Right renal cortex interstitium (tissue), 3 donors: ENCODE measurements at regions not wholly inside any gene's neighbourhood (a gene's known extent, or its start where the extent isn't known, plus 50 kb on each side); places are given as distances from the start of the nearest gene placed in this dataset.

Experiments used
- DNase-seq, 3 donors: peaks; one replicate each; pipeline ENCODE4 v3.0.0-alpha.2; 2013; ENCODE audit warnings: low read depth in 3 of 3, low spot score in 2 of 3

- no peak for DNase-seq
These were observed 254.4 kb downstream of the ETAA1 start for GRCh38 chr2:67651565-67651964.

GRCh38 chr2:67652679-67653078 is 255.5 kb downstream of the ETAA1 start:
- no peak for DNase-seq

DNA sequence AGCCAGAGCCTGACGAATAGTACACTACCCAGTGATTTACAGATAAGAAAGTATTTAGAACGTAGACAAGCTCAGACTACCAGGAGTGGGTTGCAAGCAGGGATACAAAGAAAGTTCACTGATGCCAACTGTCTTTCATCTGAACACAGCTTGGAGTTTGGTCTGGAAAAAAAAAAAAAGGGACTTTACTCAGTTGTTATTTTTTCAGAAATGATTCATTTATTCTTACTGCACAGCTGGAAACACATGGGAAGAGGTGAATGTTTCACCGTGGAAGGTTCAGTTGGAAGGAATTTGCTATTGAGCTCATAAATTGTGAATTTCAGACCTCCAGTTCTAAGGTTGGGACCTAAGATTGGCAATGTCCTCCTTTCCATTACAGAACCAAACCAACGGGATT is 259.7 kb downstream of the ETAA1 start:
- no peak for DNase-seq

DNA sequence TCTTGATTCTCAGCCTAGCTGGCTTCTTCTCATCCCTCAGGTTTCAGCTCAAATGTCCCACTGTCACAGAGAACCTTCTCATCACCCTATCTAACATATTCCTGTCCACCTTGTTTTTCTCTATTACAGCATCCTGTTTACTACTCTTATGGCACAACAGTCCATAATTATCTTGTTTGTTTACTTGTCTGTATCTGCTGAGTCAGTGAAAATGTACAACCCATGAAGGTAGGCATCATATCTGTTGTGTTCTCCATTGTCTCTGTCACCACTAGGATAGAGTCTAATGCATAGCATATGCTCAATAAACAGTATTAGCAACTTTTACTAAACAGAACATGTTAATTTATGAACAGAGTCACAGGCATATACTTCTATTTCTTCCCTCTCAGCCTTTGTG is 261.7 kb downstream of the ETAA1 start:
- no peak for DNase-seq

- DNase-seq: no peak
These were observed 263.0 kb downstream of the ETAA1 start for GRCh38 chr2:67660015-67660602.

DNA sequence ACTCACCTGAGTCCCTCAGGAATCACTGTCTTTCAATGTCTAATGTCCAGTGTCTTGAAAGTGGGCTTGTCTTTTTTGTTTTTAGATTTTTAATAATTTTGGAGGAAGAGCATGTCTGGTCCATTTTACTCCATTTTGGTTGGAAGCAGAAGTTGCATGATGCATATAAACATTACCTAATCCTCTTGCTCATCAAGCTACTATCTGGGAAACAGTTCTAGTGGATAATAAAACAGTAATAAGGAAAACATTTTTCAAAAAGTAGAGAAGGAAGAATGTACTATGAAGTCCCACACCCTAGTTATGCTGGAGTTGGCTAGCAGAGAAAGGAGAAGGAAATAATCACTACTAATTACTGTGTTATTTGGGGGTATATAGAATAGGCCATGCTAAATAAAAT is 263.7 kb downstream of the ETAA1 start:
- no peak for DNase-seq

- DNase-seq: no peak
These were observed 265.1 kb downstream of the ETAA1 start for GRCh38 chr2:67662222-67662621.

DNA sequence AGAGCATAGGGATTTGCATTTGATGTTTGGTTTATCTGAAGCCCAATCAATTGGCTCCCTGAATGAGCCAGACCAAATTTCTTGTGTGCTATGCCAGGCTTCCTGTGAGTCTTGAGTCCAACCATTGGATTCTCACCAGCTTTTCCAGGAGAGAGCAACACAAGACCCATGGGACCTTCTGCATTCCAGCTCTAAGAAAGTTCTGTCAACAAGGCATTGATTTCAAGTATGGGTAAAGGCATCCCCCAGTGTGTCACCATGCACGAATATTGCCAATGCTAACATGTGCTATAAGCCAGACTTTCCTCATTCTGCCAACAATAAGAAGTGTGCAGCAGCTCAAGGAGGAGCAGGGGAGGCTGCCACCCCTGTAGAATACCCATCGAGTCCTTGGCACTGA is 266.6 kb downstream of the ETAA1 start:
- DNase-seq: no peak

DNA sequence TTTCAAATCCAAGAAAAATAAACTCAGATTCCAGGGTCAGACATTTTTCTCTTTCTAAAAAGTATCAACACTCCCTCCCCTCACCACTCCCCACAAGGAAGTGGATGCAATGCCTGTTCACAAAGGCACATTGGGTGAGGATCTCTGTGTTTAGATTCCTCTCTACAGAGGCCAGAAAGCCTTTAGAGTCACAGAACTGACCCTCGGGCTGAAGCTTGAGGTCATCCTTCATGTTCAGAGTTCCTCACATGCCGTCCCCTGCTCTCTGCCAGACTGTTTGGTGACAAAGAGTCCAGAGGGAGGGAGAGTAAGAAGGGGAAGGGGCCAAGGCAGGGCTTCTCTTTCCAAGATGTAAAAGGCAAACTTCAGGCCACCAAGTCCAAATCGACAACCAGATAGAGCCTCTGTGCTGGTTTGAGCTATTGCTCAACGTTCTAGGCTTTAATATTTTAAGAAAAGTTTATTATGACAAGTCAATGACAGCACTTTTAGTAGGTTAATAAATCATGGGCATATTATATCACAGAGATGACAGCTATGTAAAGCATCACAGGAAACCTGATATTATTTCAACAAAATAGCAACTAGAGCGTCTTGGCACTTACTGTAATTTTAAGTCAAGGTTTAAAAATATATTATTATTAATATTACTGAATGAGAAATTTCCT is 269.4 kb downstream of the ETAA1 start:
- no peak for DNase-seq

DNA sequence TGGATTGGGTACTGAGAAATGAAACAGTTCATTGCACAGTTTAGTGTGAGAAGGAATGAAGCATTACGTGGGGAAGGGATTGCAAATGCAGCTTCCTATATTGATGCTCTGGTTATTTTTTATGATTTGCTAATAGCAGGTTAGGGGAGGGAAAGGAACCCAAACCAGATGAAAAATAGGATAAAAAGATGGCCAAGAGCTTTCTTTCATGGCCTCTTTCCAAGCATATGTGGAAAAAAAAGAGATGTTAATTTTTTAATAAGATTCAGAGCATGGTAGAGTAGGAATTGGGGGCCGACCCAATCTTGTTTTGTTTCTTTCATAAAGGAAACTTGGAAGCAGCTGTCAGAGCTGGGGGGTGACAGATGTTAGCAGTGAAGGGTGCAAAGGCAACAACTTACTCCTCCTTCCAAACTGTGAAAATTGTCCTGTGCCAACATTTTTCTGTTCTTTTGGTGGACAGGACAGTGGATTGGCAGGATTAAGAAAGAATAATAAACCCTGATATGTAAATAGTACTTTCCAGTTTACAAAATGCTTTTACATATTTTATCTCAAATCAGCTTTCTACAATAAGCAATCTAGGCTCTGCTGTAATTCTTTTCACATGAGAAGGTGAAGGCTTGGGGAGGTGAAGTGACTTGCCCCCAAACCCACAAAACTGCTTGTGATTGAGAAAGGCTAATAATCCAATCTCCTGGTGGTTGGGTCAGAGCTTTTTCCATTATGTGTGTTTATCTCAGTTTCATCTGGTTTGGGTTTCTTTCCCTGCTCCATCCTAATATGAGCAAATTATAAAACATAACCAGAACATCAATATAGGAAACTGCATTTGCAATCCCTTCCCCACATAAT is 270.1 kb downstream of the ETAA1 start:
- no peak for DNase-seq

- no peak for DNase-seq
These were observed 271.4 kb downstream of the ETAA1 start for GRCh38 chr2:67668538-67668937.

DNA sequence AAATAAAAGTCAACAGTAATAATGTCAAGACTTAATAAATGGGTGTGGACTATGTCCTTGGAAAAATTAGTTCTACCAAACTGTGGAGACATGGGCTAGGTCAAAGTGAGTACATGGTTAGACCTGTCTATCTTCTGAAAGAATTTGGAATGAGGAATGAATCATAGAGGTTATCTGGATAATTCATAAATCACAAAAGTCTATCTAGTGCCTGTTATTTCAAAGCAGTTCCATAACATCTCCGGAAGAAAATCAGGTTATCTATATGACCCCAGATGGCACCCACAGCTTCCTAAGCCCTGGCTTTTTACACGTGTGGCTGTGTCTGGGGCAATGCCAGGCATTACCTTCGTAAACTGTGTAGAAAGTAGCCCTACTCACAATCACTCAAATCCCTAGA is 272.0 kb downstream of the ETAA1 start:
- DNase-seq: no peak

GRCh38 chr2:67669766-67670165 is 272.6 kb downstream of the ETAA1 start:
- peak in 1 of 3 donors; percentile 41 for DNase-seq

- DNase-seq: no peak
These were observed 273.6 kb downstream of the ETAA1 start for GRCh38 chr2:67670747-67671183.

DNA sequence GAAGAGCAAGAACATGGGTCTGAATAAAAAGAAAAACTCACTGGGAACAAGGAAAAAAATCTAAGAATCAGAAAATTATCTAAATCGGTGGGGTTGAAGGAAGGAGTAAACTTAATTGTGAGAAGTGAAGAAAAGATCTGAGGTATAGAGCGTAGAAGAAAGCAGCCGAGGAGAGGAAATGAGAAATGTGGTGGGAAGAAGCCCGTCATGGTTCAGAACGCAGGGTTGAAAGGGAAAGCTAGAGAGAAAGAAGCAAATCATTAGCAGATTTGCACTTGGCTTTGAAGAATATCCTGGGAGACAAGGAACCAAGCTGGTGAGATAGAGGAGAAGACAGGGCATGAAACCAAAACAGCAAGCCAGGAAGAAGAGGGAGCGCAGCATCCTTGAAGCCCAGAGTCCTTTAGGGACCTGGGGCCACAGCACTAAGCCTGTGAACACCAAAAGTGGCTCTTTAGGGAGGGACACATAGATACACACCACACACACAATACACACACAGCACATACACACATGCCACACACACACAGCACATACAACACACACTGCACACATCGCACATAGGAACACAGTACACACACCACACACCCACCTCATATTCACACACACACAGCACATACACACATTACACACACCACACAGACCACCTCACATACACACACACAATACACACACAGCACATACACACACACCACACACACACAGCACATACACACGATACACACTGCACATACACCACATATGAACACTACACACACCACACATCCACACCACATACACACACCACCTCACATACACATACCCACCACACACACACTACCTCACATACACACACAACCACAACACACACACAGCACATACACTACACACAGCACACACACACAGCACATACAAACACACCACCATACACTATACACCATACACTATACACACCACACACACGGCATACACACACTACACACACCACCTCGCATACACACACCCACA is 274.6 kb downstream of the ETAA1 start:
- DNase-seq: no peak

- no peak for DNase-seq
These were observed 277.5 kb downstream of the ETAA1 start for GRCh38 chr2:67674668-67675067.

GRCh38 chr2:67684991-67685390 is 287.9 kb downstream of the ETAA1 start:
- no peak for DNase-seq

DNA sequence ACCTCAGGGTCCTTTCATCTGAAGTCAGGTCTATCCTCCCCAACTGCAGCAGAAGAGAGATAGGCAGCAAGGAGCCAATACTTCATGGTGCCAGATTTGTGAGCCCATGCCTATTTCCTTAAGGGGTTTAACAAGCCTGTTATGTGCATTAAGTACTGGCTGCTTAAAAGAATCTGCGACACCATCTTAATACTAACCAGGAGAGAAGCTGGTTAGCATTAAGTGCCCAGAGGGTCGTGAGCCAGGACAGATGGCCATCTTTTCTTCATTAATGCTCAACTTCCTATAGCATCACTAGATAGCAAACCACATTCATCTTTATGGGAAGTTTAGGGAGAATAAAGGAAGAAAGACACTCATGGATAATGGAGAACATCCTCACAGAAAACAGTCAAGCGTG is 289.1 kb downstream of the ETAA1 start:
- DNase-seq: no peak

- DNase-seq: no peak
These were observed 292.1 kb downstream of the ETAA1 start for GRCh38 chr2:67689186-67689585.

DNA sequence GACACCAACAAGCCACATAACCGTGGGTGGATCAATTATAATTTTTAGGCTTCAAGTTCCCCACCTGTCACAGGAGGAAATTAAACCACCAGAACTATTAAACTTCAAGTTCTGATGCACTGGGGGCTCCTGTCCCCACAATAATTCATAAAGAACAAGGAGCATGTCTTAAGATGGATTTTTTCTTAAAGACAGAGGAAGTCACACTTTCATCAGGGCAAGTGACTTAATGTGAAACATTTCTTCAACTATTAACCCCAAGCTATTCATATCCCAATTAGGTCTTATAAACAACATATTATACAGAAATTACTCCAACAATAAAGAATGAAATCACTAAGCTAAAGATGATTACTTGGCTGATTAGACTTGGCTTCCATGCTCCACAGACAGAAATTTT is 292.5 kb downstream of the ETAA1 start:
- DNase-seq: no peak

GRCh38 chr2:67694445-67694844 is 297.3 kb downstream of the ETAA1 start:
- DNase-seq: peak in 1 of 3 donors; percentile 47
